GM21737 (cell line): ENCODE measurements at regions not wholly inside any gene's neighbourhood (a gene's known extent, or its start where the extent isn't known, plus 50 kb on each side); places are given as distances from the start of the nearest gene placed in this dataset.

ENCODE experiments used
- ATAC-seq: cut with Tn5 transposase; IDR thresholded peaks from one replicate; pipeline ENCODE4 v1.9.1; 2021; ENCODE audit warnings: mild to moderate bottlenecking, moderate library complexity; ENCODE audit not compliant: unreplicated experiment

DNA sequence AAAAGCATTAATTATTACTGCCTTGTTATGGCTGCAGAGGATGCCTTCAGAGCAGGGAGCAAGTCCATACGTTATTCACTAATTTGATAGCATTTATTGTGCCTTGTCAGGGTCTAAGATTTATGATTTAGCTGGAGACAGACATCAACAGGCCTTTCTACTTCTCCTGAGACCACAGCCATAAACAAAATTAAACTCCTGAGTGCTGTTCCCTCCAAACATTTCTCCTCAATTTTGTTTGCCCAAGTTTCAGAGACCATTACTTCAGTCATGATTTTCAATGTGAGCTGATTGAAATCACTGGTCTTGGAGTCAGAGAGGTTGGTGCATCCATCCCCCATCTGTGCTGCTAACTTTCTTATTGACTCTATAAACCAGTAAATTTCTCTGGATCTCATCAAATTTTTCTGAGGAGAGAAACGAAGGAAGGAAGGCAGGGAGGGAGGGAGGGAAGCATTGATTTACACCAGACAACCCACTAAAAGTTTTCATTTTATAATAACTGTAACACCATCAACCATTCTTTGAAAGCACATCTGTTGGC, 423.6 kb upstream of the CDH11 start:
- no peak for ATAC-seq

DNA sequence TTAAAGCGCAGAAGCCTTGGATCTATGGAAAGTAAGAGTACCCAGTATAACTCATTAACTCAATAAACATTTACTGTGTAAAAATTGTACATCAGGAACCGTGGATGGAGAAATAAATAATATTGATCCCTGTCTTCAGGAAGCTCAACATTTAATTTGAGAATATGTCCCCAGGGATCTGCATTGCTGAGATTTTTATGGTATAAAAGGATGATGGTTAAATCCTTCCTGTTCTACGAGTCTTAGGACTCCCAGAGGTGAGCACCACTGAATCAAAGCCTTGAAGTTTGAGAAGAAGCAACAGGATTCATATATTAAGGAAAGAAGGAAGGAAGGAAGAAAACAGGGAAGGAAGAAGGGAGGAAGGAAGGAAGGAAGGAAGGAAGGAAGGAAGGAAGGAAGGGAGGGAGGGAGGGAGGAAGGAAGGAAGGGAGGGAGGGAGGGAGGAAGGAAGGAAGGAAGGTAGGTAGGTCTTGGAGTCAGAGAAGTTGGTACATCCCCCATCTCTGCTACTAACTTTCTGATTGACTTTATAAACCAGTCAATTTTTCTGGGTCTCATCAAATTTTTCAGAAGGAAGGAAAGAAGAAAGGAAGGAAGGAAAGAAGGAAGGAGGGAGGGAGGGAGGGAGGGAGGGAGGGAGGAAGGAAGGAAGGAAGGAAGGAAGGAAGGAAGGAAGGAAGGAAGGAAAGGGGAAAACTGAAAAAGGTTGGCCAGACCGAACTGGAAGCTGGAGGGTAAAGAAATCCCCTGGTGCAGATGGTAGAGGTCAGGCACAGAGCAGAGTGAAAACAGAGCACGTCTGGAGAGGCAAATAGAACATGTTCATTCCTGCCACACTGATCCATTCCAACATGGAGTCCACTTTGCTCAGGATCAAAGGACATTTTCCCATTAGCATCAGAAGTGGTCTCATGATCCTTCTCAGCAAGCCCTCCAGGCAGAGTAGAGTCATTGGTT, 422.2 kb upstream of the CDH11 start:
- no peak for ATAC-seq

GRCh38 chr16:65541646-65542045, 419.8 kb upstream of the CDH11 start:
- ATAC-seq, result no peak

DNA sequence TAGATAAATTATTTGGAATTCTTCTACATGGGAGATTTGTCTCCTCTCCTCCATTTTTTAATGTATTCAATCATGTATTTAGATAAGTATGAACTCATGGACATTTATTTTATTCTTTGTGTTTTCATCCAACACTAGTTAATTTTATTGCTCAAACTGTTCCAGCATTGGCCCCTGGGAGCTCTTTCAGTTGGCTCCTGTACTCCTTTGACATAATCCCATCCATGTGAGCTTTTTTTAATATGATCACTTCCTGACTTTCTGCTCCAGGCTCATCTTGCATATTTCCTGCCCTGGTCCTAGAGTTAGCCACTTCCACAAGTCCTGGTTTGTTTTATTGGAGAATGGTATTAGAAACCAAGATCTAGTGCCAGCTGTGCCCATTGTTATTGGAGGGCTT, 419.0 kb upstream of the CDH11 start:
- no peak for ATAC-seq

DNA sequence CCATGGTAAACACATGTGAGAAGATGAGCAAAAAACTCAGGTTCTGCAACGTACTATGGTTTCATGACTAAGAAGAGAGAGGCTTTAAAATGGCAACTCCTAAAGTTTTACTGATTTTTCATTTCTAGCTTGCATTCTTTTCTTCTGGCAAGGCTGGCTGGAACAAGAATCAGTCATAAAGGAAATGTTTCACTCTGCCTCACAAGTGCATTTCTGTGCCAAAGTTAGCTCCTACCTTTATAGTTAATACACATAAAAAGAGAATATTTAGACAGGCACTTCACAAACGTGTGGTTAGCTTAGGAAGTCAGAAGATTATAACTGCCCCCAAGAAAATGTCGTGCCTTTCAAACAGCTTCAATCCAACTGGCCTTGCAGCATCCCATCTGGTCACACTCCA, 417.1 kb upstream of the CDH11 start:
- no peak for ATAC-seq

GRCh38 chr16:65537336-65537735, 415.5 kb upstream of the CDH11 start:
- ATAC-seq, result no peak

DNA sequence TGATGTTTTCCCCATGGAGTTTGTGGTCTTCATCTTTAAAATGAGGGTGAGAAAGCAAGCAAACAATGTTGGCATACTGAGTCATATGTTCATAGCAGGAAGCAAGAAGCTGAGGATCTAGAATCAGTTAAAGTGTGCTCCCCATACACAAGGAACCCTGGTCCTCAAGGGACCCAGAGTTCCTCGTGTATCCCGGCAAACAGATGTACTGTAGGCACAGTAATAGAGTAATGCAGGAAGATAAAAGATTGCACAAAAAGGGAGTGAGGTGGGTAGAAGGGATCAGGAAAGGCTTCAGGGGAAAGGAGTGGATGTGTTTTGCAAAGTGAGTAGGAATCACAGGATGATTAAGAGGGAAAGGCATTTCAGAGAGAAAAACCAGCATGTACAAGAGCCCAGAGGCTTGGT, 412.3 kb upstream of the CDH11 start:
- no peak for ATAC-seq

DNA sequence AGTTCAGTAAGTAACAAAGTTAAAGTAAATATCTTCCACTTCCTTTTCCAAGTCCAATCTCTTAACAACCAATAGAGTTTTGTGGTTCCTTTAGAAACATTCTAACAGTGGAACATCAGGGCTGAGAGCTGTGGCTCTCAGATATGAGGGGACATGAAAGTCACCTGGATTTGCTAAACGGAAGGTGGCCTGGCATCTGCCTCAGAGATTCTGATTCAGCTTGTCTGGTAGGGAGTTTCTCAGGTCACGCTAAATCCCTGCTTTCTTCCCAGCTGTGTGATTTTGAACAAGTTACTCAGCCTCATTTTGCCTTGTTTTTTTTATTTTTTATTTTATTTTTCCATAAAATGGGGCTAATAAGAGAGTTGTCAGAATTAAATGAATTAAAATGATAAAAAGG, 411.0 kb upstream of the CDH11 start:
- no peak for ATAC-seq

DNA sequence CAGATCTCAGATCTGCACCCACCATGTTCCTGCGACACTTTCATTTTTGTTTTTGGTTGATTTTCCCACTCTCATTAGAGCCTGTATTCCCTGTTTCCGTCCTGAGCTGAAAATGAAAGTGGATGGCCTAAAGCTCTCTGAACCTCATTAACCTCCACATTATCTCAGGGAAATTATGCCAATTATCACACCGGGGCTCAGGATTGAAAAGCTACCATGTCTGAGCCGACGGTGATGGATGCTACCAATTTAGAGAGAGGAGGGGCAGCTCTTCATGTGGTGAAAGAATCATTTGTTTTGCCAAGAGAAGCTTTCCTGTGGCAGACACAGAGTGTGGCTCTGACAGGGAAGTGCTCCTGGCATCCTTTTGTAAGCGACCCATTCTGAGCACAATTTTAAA, 410.4 kb upstream of the CDH11 start:
- ATAC-seq, result no peak

DNA sequence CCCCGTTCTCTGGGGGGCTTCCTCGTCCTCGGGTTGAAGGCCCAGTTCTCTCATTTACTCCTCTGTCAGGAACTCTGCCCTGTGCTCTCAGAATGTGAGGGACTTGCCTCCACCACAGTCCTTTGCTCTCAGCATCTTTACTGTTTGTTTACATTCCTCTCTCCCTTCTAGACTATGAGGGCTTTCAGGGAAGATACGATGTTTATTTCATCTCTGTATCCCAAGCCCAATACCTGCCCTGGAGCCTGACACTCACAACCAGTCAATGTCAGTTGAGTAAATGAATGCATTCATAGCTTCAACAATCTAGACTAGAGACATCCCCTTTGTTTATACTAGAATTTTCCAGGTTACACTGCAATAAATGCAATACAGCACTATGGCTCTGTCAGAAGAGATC, 409.6 kb upstream of the CDH11 start:
- no peak for ATAC-seq

DNA sequence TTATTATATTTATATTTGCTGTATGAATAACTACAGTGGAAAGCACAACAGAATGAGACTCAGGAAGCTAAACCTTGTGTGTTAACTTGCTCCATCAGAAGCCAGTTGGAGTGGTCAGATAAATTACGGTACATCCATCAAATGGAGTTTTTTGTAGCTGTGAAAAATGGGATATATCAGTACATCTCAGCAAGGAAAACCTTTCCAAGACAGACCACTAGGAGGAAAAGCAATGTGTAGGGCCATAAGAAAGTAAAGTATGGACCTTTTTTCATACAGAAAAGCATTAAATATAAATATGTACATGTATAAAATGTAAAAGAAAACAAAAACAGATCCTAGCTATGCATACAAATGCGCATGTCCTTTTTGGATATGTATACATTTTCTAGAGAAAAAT, 403.8 kb upstream of the CDH11 start:
- ATAC-seq, result no peak

DNA sequence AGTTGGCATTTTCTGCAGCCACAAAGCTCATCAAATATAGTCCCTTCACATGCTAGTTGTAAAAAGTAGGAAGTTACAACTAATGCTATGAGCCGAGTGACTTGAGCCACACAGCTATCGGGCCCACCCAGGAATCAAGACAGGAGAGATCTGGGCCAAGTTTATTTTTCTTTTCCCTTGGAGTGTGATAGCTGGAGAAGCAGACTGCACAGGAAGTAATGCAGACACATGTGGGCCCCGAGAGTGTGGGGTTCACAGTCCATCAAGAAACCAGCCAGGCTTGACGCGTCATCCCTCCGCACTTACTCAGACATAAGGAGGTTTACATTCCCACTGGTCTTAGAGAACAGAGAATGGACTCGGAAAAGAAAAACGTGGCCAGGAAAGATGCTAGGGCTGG, 403.1 kb upstream of the CDH11 start:
- ATAC-seq, result no peak

GRCh38 chr16:65524231-65524630, 402.4 kb upstream of the CDH11 start:
- no peak for ATAC-seq

- no peak for ATAC-seq
Measured at GRCh38 chr16:65523283-65523944, 401.6 kb upstream of the CDH11 start.

GRCh38 chr16:65522412-65522811, 400.5 kb upstream of the CDH11 start:
- ATAC-seq, result no peak

DNA sequence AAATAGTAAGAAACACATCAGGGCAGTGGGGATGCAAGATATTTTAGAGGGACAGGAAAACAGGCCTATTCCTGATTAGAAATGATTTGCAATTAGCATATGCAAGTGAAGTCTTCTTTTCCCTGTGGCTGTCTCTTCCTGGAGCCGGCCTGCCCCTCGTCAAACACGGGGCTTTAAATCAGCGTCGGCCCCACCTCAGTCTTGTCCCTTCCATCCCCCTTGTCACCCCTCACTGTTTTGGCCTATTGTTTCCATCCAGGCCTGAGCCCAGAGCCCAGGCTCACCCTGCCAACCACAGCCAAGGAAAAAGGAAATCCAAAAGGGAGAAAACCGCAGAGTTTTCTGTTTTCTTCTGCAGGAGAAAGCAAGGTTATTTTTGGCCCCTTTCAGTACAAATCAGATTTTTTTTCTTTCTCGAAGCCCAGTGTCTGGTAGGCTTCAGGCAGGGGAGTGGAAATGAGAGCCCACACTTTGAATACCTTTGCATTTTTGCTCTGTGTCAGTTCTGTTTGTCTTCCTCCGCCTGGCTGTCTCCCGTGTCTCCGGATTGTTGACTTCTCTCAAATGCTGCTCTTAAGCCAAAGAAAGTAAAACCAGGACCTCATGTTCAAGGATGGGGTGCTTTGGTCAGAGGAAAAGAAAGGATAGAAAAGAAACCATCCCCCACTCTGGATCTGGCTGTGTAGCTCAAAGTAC, 399.9 kb upstream of the CDH11 start:
- no peak for ATAC-seq

- ATAC-seq, result no peak
Measured at GRCh38 chr16:65519402-65519801, 397.5 kb upstream of the CDH11 start.

- ATAC-seq, result no peak
Measured at GRCh38 chr16:65515193-65515592, 393.3 kb upstream of the CDH11 start.

DNA sequence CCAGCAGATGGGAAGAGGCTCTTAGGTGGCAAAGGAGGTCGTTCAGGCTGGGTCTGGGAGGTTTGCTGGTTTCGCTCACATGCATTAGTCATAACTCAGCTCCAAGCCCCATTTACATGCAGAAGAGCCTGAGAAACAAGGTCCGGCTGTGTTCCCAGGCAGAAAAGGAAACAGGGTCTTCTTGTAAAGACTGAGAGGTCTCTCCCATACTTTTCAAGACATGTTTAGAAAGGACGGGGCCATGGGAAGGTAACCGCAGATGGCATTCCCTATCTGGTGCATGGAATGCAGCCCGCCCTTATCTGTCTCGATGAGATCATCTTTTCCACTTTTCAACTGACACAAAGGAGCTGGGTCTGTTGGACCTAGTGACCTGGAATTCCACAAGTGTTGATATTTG, 389.0 kb upstream of the CDH11 start:
- ATAC-seq, result no peak

- ATAC-seq, result no peak
Measured at GRCh38 chr16:65510241-65510640, 388.4 kb upstream of the CDH11 start.

GRCh38 chr16:65509172-65509571, 387.3 kb upstream of the CDH11 start:
- no peak for ATAC-seq
